ENCODE measurements at regions not wholly inside any gene's neighbourhood (a gene's known extent, or its start where the extent isn't known, plus 50 kb on each side); places are given as distances from the start of the nearest gene placed in this dataset.

- TF ChIP-seq CTCF (IDR thresholded peaks at IDR 0.05) (no peak), POLR2A (IDR thresholded peaks at IDR 0.05) (no peak)
Measured at GRCh38 chr5:163893281-163893680, 387.9 kb downstream of the MAT2B start.
